HepG2 (cell line): ENCODE measurements at regions not wholly inside any gene's neighbourhood (a gene's known extent, or its start where the extent isn't known, plus 50 kb on each side); places are given as distances from the start of the nearest gene placed in this dataset.

Experiments
- CBX1 ChIP-seq: IDR thresholded peaks from one replicate; pipeline ENCODE4 v1.6.1; 2016; ENCODE audit warnings: antibody characterized with exemption, low read depth
- ERF ChIP-seq: IDR thresholded peaks from 2 replicates; pipeline ENCODE4 v1.6.1; 2018; ENCODE audit warnings: missing biosample characterization, missing genetic modification reagents
- IRF2 ChIP-seq: IDR thresholded peaks from 2 replicates; pipeline ENCODE4 v1.6.1; 2018; ENCODE audit warnings: missing genetic modification reagents, missing compliant biosample characterization
- PHF8 ChIP-seq: sonication (generic); formaldehyde crosslinking; IDR thresholded peaks from 2 replicates; pipeline ENCODE4 v1.5.0; 2020; ENCODE audit warnings: missing genetic modification reagents
- RAD51 ChIP-seq: fragments of 450-650 bp; IDR thresholded peaks from 2 replicates; pipeline ENCODE4 v1.6.1; 2016; ENCODE audit warnings: borderline replicate concordance
- SNAPC2 ChIP-seq: sonication (generic); formaldehyde crosslinking; IDR thresholded peaks from 2 replicates; pipeline ENCODE4 v1.8.1; 2022; ENCODE audit warnings: mild to moderate bottlenecking, missing genetic modification reagents
- ZNF274 ChIP-seq: sonication (generic); formaldehyde crosslinking; IDR thresholded peaks from 2 replicates; pipeline ENCODE4 v1.5.1; 2020; ENCODE audit warnings: mild to moderate bottlenecking, missing genetic modification reagents
- ZNF501 ChIP-seq: sonication (generic); formaldehyde crosslinking; IDR thresholded peaks from 2 replicates; pipeline ENCODE4 v1.5.1; 2020; ENCODE audit warnings: mild to moderate bottlenecking, moderate library complexity, missing genetic modification reagents
- TF ChIP-seq, protein P1 (sequence below): sonication (generic); formaldehyde crosslinking; IDR thresholded peaks from 2 replicates; pipeline ENCODE4 v1.5.0; 2020; ENCODE audit warnings: mild to moderate bottlenecking, missing genetic modification reagents, moderate library complexity
- TF ChIP-seq, protein P2 (sequence below): fragments of 450-650 bp; IDR thresholded peaks from 2 replicates; pipeline ENCODE4 v1.6.1; 2016
- TF ChIP-seq, protein P3 (sequence below): sonication (generic); formaldehyde crosslinking; IDR thresholded peaks from 2 replicates; pipeline ENCODE4 v1.4.0; 2020; ENCODE audit warnings: missing genetic modification reagents, borderline replicate concordance
- TF ChIP-seq, protein P4 (sequence below): IDR thresholded peaks from 2 replicates; pipeline ENCODE4 v1.6.1; 2012; ENCODE audit warnings: inconsistent platforms

DNA sequence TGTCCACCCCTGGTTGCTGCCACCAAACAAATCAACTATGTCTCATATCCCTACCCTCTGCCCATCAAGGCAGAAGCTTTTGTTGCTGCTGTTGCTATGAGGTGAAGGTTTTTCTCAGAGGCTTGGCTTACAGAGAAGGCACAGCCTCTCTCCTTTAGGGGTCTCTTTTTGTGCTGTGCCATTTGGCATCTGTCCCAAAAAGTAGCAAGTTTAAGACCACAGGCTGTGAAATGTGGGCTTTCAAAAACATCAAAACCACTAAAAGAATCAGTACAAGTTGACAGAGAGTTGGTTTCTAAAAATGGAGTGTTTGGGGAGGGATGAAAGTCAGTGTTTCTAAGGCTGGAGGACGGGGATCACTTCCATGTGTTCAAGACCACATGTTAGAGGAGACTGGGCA is 634.9 kb downstream of the BCOR start:
- TF ChIP-seq, protein P1, sequence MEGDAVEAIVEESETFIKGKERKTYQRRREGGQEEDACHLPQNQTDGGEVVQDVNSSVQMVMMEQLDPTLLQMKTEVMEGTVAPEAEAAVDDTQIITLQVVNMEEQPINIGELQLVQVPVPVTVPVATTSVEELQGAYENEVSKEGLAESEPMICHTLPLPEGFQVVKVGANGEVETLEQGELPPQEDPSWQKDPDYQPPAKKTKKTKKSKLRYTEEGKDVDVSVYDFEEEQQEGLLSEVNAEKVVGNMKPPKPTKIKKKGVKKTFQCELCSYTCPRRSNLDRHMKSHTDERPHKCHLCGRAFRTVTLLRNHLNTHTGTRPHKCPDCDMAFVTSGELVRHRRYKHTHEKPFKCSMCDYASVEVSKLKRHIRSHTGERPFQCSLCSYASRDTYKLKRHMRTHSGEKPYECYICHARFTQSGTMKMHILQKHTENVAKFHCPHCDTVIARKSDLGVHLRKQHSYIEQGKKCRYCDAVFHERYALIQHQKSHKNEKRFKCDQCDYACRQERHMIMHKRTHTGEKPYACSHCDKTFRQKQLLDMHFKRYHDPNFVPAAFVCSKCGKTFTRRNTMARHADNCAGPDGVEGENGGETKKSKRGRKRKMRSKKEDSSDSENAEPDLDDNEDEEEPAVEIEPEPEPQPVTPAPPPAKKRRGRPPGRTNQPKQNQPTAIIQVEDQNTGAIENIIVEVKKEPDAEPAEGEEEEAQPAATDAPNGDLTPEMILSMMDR (CRISPR knock-in tag) = no peak
- TF ChIP-seq RAD51 (no peak), ZNF501 (CRISPR knock-in tag) (no peak), CBX1 (no peak), SNAPC2 (CRISPR knock-in tag) (no peak), ZNF274 (CRISPR knock-in tag) (no peak), PHF8 (no peak), ERF (CRISPR knock-in tag) (no peak), IRF2 (no peak)
- TF ChIP-seq, protein P2, sequence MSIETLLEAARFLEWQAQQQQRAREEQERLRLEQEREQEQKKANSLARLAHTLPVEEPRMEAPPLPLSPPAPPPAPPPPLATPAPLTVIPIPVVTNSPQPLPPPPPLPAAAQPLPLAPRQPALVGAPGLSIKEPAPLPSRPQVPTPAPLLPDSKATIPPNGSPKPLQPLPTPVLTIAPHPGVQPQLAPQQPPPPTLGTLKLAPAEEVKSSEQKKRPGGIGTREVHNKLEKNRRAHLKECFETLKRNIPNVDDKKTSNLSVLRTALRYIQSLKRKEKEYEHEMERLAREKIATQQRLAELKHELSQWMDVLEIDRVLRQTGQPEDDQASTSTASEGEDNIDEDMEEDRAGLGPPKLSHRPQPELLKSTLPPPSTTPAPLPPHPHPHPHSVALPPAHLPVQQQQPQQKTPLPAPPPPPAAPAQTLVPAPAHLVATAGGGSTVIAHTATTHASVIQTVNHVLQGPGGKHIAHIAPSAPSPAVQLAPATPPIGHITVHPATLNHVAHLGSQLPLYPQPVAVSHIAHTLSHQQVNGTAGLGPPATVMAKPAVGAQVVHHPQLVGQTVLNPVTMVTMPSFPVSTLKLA = no peak
- TF ChIP-seq, protein P3, sequence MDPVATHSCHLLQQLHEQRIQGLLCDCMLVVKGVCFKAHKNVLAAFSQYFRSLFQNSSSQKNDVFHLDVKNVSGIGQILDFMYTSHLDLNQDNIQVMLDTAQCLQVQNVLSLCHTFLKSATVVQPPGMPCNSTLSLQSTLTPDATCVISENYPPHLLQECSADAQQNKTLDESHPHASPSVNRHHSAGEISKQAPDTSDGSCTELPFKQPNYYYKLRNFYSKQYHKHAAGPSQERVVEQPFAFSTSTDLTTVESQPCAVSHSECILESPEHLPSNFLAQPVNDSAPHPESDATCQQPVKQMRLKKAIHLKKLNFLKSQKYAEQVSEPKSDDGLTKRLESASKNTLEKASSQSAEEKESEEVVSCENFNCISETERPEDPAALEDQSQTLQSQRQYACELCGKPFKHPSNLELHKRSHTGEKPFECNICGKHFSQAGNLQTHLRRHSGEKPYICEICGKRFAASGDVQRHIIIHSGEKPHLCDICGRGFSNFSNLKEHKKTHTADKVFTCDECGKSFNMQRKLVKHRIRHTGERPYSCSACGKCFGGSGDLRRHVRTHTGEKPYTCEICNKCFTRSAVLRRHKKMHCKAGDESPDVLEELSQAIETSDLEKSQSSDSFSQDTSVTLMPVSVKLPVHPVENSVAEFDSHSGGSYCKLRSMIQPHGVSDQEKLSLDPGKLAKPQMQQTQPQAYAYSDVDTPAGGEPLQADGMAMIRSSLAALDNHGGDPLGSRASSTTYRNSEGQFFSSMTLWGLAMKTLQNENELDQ (CRISPR knock-in tag) = no peak
- TF ChIP-seq, protein P4, sequence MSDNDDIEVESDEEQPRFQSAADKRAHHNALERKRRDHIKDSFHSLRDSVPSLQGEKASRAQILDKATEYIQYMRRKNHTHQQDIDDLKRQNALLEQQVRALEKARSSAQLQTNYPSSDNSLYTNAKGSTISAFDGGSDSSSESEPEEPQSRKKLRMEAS = no peak
